Globus pallidus (tissue), 1 donor: ENCODE measurements at regions not wholly inside any gene's neighbourhood (a gene's known extent, or its start where the extent isn't known, plus 50 kb on each side); places are given as distances from the start of the nearest gene placed in this dataset.
"Not testable (repeated sequence)": the region's sequence is repeated elsewhere in the genome, so short reads cannot be mapped to it uniquely, and the experiment has no call there.

Experiments
- DNase-seq: peaks from one replicate; pipeline ENCODE4 v3.0.0-alpha.2; 2015; ENCODE audit warnings: low spot score

DNA sequence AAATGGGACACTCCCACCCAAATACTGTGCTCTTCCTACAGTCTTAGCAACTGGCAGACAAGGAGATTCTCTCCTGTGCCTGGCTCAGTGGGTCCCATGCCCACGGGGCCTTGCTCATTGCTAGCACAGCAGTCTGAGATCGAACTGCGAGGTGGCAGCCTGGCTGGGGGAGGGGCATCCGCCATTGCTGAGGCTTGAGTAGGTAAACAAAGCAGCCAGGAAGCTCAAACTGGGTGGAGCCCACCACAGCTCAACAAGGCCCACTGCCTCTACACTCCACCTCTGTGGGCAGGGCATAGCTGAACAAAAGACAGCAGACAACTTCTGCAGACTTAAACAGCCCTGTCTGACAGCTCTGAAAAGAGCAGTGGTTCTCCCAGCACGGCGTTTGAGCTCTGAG, 174.8 kb downstream of the COL12A1 start:
- DNase-seq, result not testable (repeated sequence)

DNA sequence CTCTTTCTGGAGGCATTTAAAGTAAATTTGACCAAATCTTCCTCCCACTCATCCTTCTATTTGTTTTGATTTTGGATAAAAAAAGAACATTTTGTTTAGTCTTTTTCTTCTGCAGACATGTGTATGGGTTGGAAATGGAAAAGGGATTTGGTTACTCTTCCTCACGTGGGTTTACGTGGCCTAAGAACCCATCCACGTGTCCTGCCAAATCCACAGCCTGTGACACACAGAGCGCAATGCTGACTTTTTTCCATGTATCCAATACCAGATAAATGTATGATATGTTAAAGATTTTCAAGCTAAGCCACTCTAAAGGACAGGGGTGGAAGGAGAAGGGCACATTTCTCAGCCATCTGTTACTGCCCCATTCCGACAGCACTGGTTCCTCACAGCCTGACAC, 176.5 kb downstream of the COL12A1 start:
- no peak for DNase-seq

DNA sequence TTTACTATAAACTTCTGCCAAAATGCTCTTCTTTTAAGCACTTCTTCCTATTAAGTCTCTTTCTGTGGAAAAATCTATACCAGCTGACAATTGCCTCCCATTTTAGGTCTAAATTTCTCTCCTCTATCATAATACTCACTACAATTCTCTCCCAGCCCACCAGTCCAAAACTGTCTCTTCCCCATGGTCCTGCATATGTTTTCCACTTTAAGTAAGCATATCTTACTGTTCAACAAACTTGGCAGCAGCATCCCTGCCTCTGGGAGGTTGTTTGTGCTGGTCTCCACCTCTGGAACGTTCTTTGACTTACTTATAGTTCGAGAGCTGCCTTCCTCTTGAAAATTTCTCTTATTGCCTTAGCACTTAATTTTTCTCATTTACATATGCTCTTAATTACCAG, 180.5 kb downstream of the COL12A1 start:
- DNase-seq, result no peak

DNA sequence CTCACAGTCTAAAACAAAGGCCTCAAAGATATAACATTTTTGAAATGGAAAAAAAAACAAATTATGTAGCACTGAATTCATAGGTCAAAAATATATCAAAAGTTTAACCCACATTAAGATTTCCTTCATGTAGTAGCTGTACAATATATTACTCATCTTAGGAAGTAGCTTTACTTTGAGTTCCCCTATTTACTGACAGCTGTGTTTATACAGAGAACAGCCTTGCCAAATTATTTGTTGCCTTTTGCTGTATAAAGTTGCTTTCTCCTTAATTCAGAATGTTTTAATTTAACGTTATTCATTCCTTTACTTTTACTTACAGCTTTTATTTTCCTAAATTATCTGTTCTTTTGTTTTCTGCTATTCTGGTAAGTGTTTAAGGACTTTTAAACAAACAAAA, 181.0 kb downstream of the COL12A1 start:
- no peak for DNase-seq

DNA sequence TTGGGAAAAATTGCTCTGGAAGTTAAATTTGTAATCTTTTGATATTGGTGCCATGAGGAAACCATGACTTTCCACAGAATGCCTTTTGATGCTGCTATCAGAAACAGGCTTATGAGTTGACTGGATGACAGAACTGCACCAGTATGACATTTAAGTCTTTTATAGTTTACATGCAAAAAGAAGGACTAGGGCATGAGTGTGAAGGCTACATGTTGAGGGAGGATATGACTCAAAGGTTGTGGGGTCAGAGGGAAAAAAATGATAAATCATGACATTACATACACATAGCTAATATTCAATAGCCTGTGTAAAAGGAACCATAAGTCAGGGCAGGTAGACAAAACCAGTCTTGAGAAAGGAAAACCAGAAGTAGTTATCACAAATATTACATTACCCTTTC, 182.2 kb downstream of the COL12A1 start:
- DNase-seq, result no peak

DNA sequence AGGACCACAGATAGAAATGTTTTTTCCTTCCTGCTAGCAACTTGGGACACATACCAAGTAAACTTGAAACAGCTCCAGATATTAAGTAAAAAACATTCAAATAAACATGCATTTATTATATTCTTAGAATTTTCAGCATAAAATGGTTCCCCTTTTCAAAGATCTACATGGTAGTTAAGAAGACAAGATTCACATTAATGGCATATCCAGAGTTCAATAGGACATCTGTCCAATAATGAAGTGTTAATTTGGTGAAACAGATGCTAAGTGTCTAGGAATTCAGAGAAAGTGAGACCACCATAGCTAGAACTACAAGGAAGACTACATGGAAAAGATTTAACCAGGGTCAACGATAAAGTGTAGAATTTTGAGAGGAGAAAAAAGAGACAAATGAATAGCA, 184.9 kb downstream of the COL12A1 start:
- DNase-seq, result no peak

DNA sequence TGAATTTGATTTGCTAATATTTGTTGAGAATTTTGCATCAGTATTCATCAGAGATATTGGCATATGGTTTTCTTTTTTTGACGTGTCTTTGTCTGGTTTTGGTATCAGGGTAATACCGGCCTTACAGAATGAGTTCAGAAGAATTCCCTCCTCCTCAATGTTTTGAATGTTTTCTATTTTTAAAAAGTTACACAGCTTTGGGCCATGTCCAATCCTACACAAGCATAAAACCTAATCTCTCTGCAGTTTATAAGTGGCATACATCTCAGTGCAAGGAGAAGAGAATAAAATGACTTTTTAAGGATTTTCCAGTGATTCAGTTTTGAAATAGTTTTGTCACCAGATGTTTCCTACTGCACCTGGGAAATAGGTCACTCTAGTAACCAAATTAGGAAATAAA, 185.5 kb downstream of the COL12A1 start:
- DNase-seq, result no peak

DNA sequence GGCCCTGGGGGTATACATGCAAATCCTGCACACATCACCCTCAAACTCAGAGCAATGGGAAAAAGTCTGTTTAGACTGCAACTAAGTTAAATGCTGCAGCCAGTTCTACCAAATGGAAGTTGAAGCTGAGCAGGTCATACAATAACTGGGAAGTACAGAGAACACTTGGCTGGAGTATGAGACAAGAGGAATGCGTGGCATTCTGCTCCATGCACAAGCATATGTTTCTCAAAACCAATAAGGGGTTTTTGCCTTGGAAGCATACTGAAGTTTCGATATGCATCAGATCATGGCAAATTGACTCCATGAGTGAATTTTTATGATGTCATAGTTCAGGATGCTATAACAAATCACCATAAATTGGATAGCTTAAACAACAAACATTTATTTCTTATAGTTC, 193.8 kb downstream of the COL12A1 start:
- DNase-seq, result no peak

DNA sequence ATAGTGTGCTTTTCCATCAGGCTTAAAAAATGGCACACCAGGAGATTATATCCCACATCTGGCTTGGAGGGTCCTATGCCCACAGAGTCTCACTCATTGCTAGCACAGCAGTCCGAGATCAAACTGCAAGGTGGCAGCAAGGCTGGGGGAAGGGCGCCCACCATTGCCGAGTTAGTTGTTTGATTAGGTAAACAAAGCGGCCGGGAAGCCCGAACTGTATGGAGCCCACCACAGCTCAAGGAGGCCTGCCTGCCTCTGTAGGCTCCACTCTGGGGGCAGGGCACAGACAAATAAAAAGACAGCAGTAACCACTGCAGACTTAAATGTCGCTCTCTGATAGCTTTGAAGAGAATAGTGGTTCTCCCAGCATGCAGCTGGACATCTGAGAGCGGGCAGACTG, 201.9 kb downstream of the COL12A1 start:
- DNase-seq, result not testable (repeated sequence)

DNA sequence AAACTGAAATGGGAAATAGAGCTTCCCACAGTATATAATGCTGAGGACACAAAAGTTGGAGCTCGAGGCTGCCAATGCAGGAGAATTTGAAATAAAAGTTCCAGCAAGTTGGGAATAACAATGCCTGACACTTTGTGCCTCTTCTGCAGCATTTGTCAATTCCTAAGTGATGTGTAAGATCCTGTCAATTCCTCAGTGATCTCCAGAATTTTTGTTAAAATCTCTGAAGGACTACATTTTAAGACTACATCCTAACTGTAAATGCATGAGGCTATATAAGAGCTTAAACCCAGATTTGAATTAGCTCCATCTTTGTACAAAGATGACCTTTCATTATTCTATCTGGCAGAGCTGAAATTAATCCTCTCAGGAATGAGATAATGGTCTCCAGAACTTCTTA, 208.2 kb downstream of the COL12A1 start:
- DNase-seq, result no peak

DNA sequence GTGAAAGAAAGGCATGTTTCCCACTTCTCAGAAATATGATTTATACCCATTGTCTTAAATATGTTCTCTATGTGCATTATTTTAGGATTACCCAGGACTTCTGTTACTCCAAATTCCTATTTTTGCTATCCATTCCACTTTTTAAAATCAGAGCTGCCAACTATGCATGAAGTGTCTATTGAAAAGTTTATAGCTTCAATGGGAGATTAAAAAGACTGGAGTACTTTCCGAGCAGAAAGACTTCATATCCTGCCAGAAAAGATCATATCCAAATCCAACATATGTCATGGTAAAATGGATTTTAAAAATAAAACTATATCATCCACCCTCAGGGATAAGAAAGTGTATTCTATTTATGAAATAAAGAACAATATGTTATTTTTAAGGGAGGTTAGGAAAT, 212.7 kb downstream of the COL12A1 start:
- DNase-seq, result no peak

DNA sequence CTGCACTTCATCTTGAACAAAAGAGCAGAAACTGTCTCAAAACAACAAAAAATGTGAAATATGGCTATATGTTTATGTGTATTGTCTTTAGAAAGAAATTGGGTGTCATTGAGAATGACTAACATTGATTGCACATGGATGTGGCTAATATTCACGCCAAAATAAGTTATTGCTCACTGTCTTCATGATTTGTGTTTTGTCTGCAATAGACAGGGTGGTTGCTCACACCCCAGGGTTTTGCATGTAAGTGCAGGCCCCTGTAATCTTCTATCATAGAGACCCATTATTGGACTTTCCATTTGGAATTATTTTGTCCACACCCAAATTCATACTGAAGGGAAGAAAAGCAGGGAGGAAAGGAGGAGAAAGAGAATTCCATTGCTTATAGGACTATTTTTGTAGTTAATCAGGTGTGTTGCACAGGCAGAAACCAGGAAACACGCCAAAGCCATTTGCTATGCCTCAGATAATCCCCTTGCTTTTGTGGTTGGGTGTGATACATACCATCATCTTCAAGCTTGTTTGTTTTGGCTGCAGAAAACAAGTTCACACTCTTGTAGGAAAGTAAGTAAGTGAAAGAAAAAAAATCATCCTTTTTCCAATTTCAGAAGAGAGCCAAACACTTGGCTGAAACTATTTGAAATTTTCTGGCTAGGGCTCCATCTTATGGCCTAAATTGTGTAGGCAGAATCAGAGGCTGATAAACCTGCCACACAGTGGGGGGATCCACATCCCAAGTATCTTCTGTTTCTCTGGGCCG, 214.1 kb downstream of the COL12A1 start:
- no peak for DNase-seq

DNA sequence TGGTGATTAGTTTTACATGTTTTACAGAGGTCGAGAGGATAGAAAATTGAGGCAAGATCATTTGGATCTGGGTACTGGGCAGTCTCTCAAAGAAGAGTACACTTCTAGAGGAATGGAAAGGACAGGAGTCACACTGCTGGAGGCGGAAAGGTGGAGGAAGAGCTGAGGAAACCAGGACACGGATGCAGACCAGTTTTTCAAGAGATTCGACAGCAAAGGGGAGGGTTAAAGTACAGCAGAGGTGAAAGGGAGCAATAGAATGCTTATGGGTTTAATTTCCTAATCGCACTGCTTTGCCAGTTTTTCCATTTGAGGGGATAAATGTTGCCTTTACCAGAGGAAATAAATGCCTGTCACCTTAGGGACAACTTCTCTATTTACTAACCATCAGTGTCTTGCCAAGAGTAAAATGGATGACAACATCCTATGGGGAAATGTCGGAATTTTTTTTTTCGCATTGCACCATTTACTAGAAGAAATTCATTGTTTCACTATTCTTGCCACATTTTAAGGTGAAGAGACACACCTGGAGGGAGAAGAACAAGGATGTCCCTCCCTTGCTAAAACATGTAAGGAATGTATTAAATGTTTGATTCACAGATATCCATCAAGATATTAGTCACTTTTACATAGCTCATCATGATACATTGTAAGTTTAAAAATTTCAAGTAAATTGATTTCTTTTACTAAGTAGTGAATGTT, 226.6 kb downstream of the COL12A1 start:
- no peak for DNase-seq

DNA sequence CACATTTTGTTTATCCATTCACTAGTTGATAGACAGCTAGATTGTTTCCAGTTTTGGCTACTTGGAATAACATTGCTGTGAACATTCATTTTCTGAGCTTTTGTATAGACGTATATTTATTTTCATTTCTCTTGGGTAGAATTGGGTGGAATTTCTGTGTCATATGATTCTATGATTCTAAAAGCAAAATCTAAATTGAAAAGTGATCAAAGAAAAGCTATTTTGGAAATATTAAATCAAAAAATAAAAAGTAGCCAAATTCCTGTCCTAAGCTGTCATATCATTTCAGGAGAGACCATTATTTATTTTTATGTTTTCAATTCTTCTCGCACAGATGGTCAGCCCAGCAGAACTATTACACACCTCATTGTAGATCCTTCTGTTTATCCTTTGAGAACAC, 229.2 kb downstream of the COL12A1 start:
- DNase-seq, result no peak

DNA sequence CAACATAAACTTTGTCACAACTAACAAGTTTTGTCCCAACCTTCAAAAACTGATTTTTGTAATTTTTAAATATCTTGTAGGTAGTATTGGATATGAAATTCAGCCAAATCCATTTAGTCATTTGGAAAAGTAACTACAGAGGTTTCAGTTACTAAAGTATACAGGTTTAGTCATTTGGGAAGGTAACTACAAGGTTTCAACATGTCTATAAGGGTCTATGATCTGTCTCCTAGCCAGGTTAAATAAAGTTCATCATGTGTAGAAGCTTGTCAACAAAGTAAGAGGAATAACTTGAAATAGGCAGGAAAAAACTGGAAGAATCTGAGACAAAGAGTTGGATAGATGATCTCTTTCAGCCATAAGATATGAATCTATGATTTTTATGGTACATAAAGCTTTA, 229.8 kb downstream of the COL12A1 start:
- DNase-seq, result no peak

DNA sequence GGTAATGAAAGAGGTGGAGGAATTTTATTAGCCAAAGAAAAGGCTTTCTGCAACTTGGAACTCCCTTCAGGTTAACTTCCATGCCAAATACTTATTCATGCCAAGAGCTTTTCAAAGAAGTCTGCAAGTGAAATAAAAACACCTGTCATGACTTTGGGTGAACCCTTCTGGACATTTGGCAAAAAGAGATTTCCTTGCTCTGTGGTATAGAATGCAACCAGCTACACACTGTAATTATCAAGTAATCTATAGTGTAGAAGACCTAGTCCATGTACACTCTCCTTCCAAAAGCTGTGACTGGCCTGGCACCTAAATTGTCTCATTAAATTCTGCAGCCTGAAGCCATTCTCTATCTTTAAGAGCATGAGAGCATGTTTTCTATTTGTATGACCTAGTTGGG, 232.3 kb downstream of the COL12A1 start:
- DNase-seq, result no peak

DNA sequence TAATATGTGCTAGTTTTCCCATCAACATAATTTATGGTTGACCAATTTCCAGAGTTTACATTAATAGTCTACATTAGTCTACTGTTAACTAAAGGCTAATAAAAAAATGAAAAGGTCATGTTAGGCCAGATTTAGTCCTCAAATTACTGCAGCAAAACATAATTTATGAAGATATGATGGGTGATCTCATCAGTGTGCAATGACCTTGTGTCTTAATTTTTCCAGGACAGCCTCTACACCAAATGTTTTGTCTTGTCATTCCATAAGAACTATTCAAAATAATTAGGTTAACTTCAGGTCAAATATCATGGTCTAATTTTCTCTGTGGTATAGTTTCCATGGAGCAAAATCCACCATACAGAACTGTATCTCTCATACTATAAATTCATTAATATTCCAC, 234.2 kb downstream of the COL12A1 start:
- DNase-seq, result no peak

DNA sequence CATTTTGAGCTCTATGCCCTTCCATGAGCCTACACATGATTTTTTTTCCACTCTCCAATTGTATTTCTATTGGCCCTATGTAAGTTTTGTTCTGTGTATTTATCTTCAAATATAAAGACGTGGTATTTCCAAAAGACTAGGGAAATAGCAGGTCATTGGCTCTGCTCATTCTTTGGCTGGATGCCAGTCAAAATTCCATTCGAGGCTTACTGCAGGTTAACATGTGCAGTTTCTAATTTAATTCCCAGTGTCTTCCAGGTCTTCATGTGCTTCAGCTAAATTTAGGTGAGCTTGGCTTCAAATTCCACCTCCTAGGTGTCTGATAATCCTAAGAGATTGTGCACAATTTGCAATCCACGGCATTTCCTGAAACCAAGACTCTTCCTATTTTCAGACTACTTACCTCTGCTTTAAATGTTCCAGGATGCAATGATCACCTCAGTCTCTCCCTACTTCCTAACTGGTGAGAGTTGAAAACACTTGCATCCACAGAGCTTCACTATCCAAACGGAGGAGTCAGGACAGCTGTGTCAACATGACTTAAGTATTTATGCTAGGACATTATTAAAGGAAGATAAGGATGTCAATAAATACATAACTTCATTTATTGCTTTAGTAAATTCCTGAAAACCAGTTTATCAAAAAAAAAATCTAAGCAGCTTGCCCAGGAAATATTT, 236.1 kb downstream of the COL12A1 start:
- no peak for DNase-seq

DNA sequence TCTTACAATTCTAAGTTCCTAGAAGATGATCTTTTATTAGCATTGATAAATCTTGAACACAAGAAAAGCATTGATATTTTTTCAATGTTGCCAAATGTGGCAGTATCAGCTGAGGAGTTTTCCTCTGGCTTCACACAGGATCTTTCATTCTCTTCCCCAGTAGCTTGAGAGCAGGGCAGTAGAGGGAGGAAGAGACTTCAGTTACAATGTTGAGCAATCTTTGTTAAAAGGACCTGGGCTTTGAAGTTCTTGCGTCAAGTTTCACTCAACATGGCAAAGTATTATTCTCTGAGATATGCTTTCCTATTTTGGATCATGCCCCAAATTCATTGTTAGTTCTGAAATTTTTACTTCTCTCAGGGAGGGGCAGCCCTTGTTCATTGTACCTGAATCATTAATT, 238.0 kb downstream of the COL12A1 start:
- no peak for DNase-seq

DNA sequence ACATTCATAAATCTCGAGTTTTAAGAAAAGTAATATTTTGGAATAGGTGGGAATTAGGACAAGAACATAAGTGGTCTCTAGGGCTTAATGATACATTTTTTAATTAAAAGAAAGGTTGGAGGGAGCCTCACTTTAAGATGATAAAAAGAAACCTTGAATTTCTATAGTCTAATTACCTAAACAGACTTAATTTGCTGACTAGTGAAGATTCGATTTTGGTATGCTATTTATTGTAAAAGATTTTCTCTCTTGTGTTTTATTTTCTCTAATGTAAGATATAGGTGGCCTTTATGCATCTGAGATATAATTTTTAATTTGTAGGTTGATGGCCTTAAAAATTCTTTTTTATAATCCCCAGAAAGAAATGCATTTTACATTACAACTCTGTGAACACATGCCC, 239.1 kb downstream of the COL12A1 start:
- no peak for DNase-seq

DNA sequence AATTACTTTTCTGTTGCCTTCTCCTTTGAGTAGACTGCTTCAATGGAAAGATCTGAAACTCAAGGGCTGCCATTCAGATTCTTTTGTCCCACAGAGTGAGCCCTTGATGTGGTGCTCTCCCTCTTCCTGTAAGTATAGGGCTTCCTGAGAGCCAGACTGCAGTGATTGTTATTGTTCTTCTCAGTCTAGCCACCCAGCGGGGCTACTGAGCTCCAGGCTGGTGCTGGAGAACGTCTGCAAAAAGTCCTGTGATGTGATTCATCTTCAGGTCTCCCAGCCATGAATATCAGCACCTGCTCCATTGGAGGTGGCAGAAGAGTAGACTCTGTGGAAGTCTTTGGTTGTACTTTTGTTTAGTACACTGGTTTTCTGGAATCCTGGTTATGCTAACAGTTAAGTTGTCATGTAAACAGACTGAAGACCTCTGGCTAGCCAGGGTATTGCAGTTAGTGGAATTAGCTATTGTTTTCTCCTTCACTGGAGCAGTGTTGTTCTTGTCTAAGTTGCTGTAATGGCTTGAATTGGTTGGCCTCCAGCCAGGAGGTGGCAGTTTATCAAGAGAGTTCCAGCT, 240.9 kb downstream of the COL12A1 start:
- DNase-seq, result no peak

DNA sequence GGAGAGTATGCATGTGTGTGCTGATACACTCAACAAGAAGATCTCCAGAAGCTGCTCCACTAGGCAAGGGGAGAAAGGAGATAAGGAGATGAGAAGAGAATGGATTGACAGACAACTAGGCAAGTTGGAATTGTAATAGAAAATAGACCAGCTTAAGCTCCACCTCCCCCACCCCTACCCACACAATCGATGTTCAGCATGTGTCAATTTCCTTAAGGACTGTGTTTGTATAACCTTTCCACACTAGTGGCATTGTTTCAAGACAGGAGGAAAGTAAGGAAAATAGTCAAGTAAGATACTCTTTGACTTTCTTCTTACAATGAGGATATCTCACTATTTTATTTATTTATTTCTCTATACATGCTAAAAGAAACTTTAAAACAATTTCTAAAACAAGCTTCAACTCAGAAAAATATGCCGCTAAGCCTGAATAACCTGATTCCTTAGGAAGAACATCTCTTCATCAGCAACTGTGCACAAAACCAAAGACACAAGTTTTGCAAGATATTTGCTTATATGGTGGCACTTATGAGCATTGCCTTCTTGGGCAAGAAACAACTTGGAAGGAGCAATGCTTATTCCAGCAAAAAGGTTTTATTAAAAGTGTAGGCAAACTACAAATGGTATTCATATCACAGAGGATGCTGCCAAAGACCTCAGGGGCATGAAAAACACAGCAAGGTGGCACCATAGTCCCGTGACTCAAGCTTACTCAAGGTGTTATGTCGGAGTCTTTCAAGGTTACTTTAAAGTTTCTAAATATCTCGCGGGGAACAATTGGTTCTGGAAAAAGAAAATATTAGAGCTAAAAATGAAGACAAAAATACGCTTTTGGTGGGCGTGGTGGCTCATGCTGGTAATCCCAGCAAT, 249.1 kb downstream of the COL12A1 start:
- DNase-seq, result no peak
